CD4-positive, alpha-beta memory T cell (primary cell): ENCODE measurements at regions not wholly inside any gene's neighbourhood (a gene's known extent, or its start where the extent isn't known, plus 50 kb on each side); places are given as distances from the start of the nearest gene placed in this dataset.

Experiments used
- CTCF ChIA-PET: fragments of 350-600 bp; sonication (Branson Sonifier 250); formaldehyde crosslinking; loops from one replicate; lab custom pipeline; 2021; ENCODE audit warnings: inconsistent platforms; ENCODE audit not compliant: partially characterized antibody; lab: Charles Lee
- POLR2A ChIA-PET: fragments of 350-600 bp; sonication (Branson Sonifier 250); formaldehyde crosslinking; loops from one replicate; lab custom pipeline; 2021; ENCODE audit not compliant: partially characterized antibody; lab: Charles Lee
- DNase-seq, 5 donors: peaks; one replicate each; pipeline versions ENCODE4 v3.0.0 to v3.0.0-alpha.2; 2020 to 2022; ENCODE audit warnings: mixed read lengths in 1 of 5
- H3K27ac ChIP-seq: one replicate; pipeline ENCODE4 v1.7.0; 2013; ENCODE audit warnings: low read depth, low read length
- H3K27me3 ChIP-seq: 2 replicates; pipeline ENCODE4 v1.7.0; 2013; ENCODE audit warnings: mild to moderate bottlenecking, low read length, moderate library complexity; ENCODE audit not compliant: insufficient read depth
- H3K36me3 ChIP-seq: 2 replicates; pipeline ENCODE4 v1.7.0; 2013; ENCODE audit warnings: mild to moderate bottlenecking, low read length, moderate library complexity; ENCODE audit not compliant: insufficient read depth
- H3K4me1 ChIP-seq: 2 replicates; pipeline ENCODE4 v1.7.0; 2013; ENCODE audit warnings: mild to moderate bottlenecking, low read length, moderate library complexity; ENCODE audit not compliant: insufficient read depth
- H3K4me3 ChIP-seq, 2 donors: one replicate each; pipeline ENCODE4 v1.7.0; 2013; ENCODE audit warnings: low read length in 2 of 2, mild to moderate bottlenecking in 1 of 2
- H3K9me3 ChIP-seq, 2 donors: one replicate each; pipeline ENCODE4 v1.7.0; 2013; ENCODE audit warnings: low read length in 2 of 2, control low read depth in 1 of 2; ENCODE audit not compliant: control insufficient read depth in 1 of 2
- H3K27ac Mint-ChIP-seq, 7 donors: one replicate each; pipeline ENCODE4 v1.8.0; 2020 to 2021; ENCODE audit warnings: mixed read lengths in 7 of 7, mild to moderate bottlenecking in 6 of 7, inconsistent platforms in 3 of 7, moderate library complexity in 3 of 7
- H3K27me3 Mint-ChIP-seq, 2 donors: one replicate each; pipeline ENCODE4 v1.8.0; 2020 to 2021; ENCODE audit warnings: mixed read lengths in 2 of 2
- H3K36me3 Mint-ChIP-seq, 2 donors: one replicate each; pipeline ENCODE4 v1.8.0; 2020 to 2021; ENCODE audit warnings: mixed read lengths in 2 of 2, inconsistent platforms in 1 of 2, mild to moderate bottlenecking in 1 of 2
- H3K4me1 Mint-ChIP-seq, 4 donors: one replicate each; pipeline ENCODE4 v1.8.0; 2020 to 2021; ENCODE audit warnings: mixed read lengths in 4 of 4, mild to moderate bottlenecking in 1 of 4
- H3K4me3 Mint-ChIP-seq, 8 donors: one replicate each; pipeline ENCODE4 v1.8.0; 2020 to 2021; ENCODE audit warnings: mixed read lengths in 8 of 8, mild to moderate bottlenecking in 7 of 8, moderate library complexity in 6 of 8, inconsistent platforms in 3 of 8
- H3K9me3 Mint-ChIP-seq, 8 donors: one replicate each; pipeline ENCODE4 v1.8.0; 2020 to 2021; ENCODE audit warnings: mixed read lengths in 8 of 8, mild to moderate bottlenecking in 5 of 8, inconsistent platforms in 3 of 8, moderate library complexity in 1 of 8
- intact Hi-C: fragments of 100-400 bp; cut with micrococcal nuclease; formaldehyde crosslinking; loops from one replicate; pipeline ENCODE4 v1.15.1; 2023

- Histone ChIP-seq H3K4me1 (no peaks in the 10 kb centered on the region), H3K4me3 (no peak overlapping the region), H3K27me3 (no peaks in the 10 kb centered on the region), H3K27ac (no peak overlapping the region), H3K36me3 (no peaks in the 10 kb centered on the region), H3K9me3 (no peaks in the 10 kb centered on the region)
- CTCF ChIA-PET: no interaction called here
- Mint-ChIP-seq H3K4me1 (no peaks in the 10 kb centered on the region), H3K27ac (no peak overlapping the region), H3K4me3 (no peak overlapping the region), H3K36me3 (no peaks in the 10 kb centered on the region), H3K9me3 (no peaks in the 10 kb centered on the region), H3K27me3 (peaks cover 0 to 2% of the 10 kb centered on the region in 2 donors)
- intact Hi-C loops: no loop called here
- POLR2A ChIA-PET: no interaction called here
- no peak for DNase-seq
These were observed 142.7 kb upstream of the STEAP4 start for GRCh38 chr7:88449410-88449809.

- no peak overlapping the region for H3K27ac ChIP-seq
- no peaks in the 10 kb centered on the region for H3K36me3 ChIP-seq
- CTCF ChIA-PET: no interaction called here
- Mint-ChIP-seq H3K9me3 (peaks cover 0 to 2% (median 0%) of the 10 kb centered on the region in 8 donors), H3K27me3 (no peaks in the 10 kb centered on the region), H3K4me3 (no peak overlapping the region), H3K27ac (no peak overlapping the region), H3K4me1 (no peaks in the 10 kb centered on the region), H3K36me3 (no peaks in the 10 kb centered on the region)
- no peak overlapping the region for H3K4me3 ChIP-seq
- intact Hi-C loops: no loop called here
- no peaks in the 10 kb centered on the region for H3K4me1 ChIP-seq
- H3K27me3 ChIP-seq: no peaks in the 10 kb centered on the region
- DNase-seq: no peak
- POLR2A ChIA-PET: no interaction called here
- H3K9me3 ChIP-seq: no peaks in the 10 kb centered on the region
These were observed 135.7 kb upstream of the STEAP4 start for GRCh38 chr7:88442413-88442812.

GRCh38 chr7:88437132-88437531, 130.4 kb upstream of the STEAP4 start:
- ChIA-PET POLR2A (no interaction called here), CTCF (no interaction called here)
- intact Hi-C loops: no loop called here
- Mint-ChIP-seq H3K9me3 (peaks cover 0 to 5% (median 0%) of the 10 kb centered on the region in 8 donors), H3K36me3 (no peaks in the 10 kb centered on the region), H3K4me1 (no peaks in the 10 kb centered on the region), H3K27ac (no peak overlapping the region), H3K27me3 (peaks cover 0 to 1% of the 10 kb centered on the region in 2 donors), H3K4me3 (no peak overlapping the region)
- Histone ChIP-seq H3K27ac (no peak overlapping the region), H3K4me3 (no peak overlapping the region), H3K4me1 (no peaks in the 10 kb centered on the region), H3K36me3 (no peaks in the 10 kb centered on the region), H3K27me3 (no peaks in the 10 kb centered on the region), H3K9me3 (no peaks in the 10 kb centered on the region)
- no peak for DNase-seq

GRCh38 chr7:88432301-88432700, 125.6 kb upstream of the STEAP4 start:
- no peak for DNase-seq
- Histone ChIP-seq H3K4me3 (no peak overlapping the region), H3K9me3 (no peaks in the 10 kb centered on the region), H3K27ac (no peak overlapping the region), H3K4me1 (no peaks in the 10 kb centered on the region), H3K36me3 (no peaks in the 10 kb centered on the region), H3K27me3 (no peaks in the 10 kb centered on the region)
- ChIA-PET POLR2A (no interaction called here), CTCF (no interaction called here)
- Mint-ChIP-seq H3K9me3 (peaks cover 0 to 5% (median 0%) of the 10 kb centered on the region in 8 donors), H3K27ac (no peak overlapping the region), H3K4me1 (no peaks in the 10 kb centered on the region), H3K27me3 (peaks cover 0 to 1% of the 10 kb centered on the region in 2 donors), H3K36me3 (no peaks in the 10 kb centered on the region), H3K4me3 (no peak overlapping the region)
- intact Hi-C loops: no loop called here

- Histone ChIP-seq H3K36me3 (no peaks in the 10 kb centered on the region), H3K27ac (no peak overlapping the region), H3K4me3 (no peak overlapping the region), H3K27me3 (no peaks in the 10 kb centered on the region), H3K9me3 (no peaks in the 10 kb centered on the region), H3K4me1 (no peaks in the 10 kb centered on the region)
- Mint-ChIP-seq H3K27ac (no peak overlapping the region), H3K27me3 (peaks cover 0 to 1% of the 10 kb centered on the region in 2 donors), H3K4me1 (no peaks in the 10 kb centered on the region), H3K4me3 (no peak overlapping the region), H3K9me3 (peaks cover 0 to 5% (median 0%) of the 10 kb centered on the region in 8 donors), H3K36me3 (no peaks in the 10 kb centered on the region)
- DNase-seq: no peak
- intact Hi-C loops: no loop called here
- POLR2A ChIA-PET: no interaction called here
- CTCF ChIA-PET: no interaction called here
These were observed 125.2 kb upstream of the STEAP4 start for GRCh38 chr7:88431882-88432281.

- no peak overlapping the region for H3K27ac ChIP-seq
- no peaks in the 10 kb centered on the region for H3K27me3 ChIP-seq
- H3K9me3 ChIP-seq: no peaks in the 10 kb centered on the region
- Mint-ChIP-seq H3K36me3 (no peaks in the 10 kb centered on the region), H3K4me1 (no peaks in the 10 kb centered on the region), H3K9me3 (peaks cover 0 to 7% (median 0%) of the 10 kb centered on the region in 8 donors), H3K27ac (no peak overlapping the region), H3K27me3 (peaks cover 0 to 1% of the 10 kb centered on the region in 2 donors), H3K4me3 (no peak overlapping the region)
- intact Hi-C loops: no loop called here
- no peaks in the 10 kb centered on the region for H3K4me1 ChIP-seq
- no peaks in the 10 kb centered on the region for H3K36me3 ChIP-seq
- no peak overlapping the region for H3K4me3 ChIP-seq
- no peak for DNase-seq
- ChIA-PET CTCF (no interaction called here), POLR2A (no interaction called here)
These were observed 122.7 kb upstream of the STEAP4 start for GRCh38 chr7:88429382-88429781.

GRCh38 chr7:88402529-88402928, 95.8 kb upstream of the STEAP4 start:
- no peaks in the 10 kb centered on the region for H3K4me1 ChIP-seq
- no peak for DNase-seq
- no peak overlapping the region for H3K4me3 Mint-ChIP-seq
- CTCF ChIA-PET: no interaction called here
- no peaks in the 10 kb centered on the region for H3K27me3 Mint-ChIP-seq
- no peaks in the 10 kb centered on the region for H3K9me3 ChIP-seq
- no peaks in the 10 kb centered on the region for H3K4me1 Mint-ChIP-seq
- POLR2A ChIA-PET: no interaction called here
- intact Hi-C loops: no loop called here
- no peak overlapping the region for H3K4me3 ChIP-seq
- H3K36me3 ChIP-seq: no peaks in the 10 kb centered on the region
- H3K27ac Mint-ChIP-seq: no peak overlapping the region
- H3K27ac ChIP-seq: no peak overlapping the region
- no peaks in the 10 kb centered on the region for H3K36me3 Mint-ChIP-seq
- no peaks in the 10 kb centered on the region for H3K27me3 ChIP-seq
- peaks cover 0 to 3% (median 0%) of the 10 kb centered on the region in 8 donors for H3K9me3 Mint-ChIP-seq
